HUES48 (cell line): ENCODE measurements at regions not wholly inside any gene's neighbourhood (a gene's known extent, or its start where the extent isn't known, plus 50 kb on each side); places are given as distances from the start of the nearest gene placed in this dataset.
"Not testable (repeated sequence)": the region's sequence is repeated elsewhere in the genome, so short reads cannot be mapped to it uniquely, and the experiment has no call there.

Source experiments
- H3K27ac ChIP-seq: one replicate; pipeline ENCODE4 v1.7.0; 2013; ENCODE audit warnings: low read depth, low read length, inconsistent platforms
- H3K27me3 ChIP-seq: 2 replicates; pipeline ENCODE4 v1.6.1; 2013; ENCODE audit warnings: mild to moderate bottlenecking, low read length; ENCODE audit not compliant: control insufficient read depth, insufficient read depth
- H3K36me3 ChIP-seq: 2 replicates; pipeline ENCODE4 v1.6.1; 2013; ENCODE audit warnings: low read length; ENCODE audit not compliant: control insufficient read depth, insufficient read depth
- H3K4me1 ChIP-seq: 2 replicates; pipeline ENCODE4 v1.6.1; 2013; ENCODE audit warnings: mild to moderate bottlenecking, low read length; ENCODE audit not compliant: control insufficient read depth, insufficient read depth
- H3K4me3 ChIP-seq: 2 replicates; pipeline ENCODE4 v1.5.1; 2013; ENCODE audit warnings: mild to moderate bottlenecking, low read depth, low read length
- H3K9ac ChIP-seq: 2 replicates; pipeline ENCODE4 v1.6.1; 2013; ENCODE audit warnings: mild to moderate bottlenecking, low read depth, low read length, moderate library complexity
- H3K9me3 ChIP-seq: 2 replicates; pipeline ENCODE4 v1.6.1; 2013; ENCODE audit warnings: low read length; ENCODE audit not compliant: control insufficient read depth, insufficient read depth

GRCh38 chr6:140653972-140654371, 1279.5 kb upstream of the CITED2 start:
- Histone ChIP-seq H3K36me3 (no peaks in the 10 kb centered on the region), H3K27me3 (no peaks in the 10 kb centered on the region), H3K9me3 (no peaks in the 10 kb centered on the region), H3K4me1 (no peaks in the 10 kb centered on the region), H3K27ac (no peak overlapping the region), H3K4me3 (no peak overlapping the region), H3K9ac (no peak overlapping the region)

- H3K27ac ChIP-seq: no peak overlapping the region
- no peaks in the 10 kb centered on the region for H3K27me3 ChIP-seq
- no peaks in the 10 kb centered on the region for H3K36me3 ChIP-seq
- no peak overlapping the region for H3K4me3 ChIP-seq
- H3K4me1 ChIP-seq: no peaks in the 10 kb centered on the region
- H3K9me3 ChIP-seq: no peaks in the 10 kb centered on the region
- H3K9ac ChIP-seq: no peak overlapping the region
These were observed 1279.1 kb upstream of the CITED2 start for GRCh38 chr6:140653506-140653905.

GRCh38 chr6:140649502-140649901, 1275.1 kb upstream of the CITED2 start:
- H3K27ac ChIP-seq, H3K4me3 ChIP-seq, H3K4me1 ChIP-seq, H3K36me3 ChIP-seq, H3K27me3 ChIP-seq, H3K9me3 ChIP-seq, H3K9ac ChIP-seq: not testable (repeated sequence)

- not testable (repeated sequence) for H3K27me3 ChIP-seq, H3K9ac ChIP-seq, H3K4me3 ChIP-seq, H3K36me3 ChIP-seq, H3K4me1 ChIP-seq, H3K27ac ChIP-seq
- peaks cover 15% of the 10 kb centered on the region for H3K9me3 ChIP-seq
These were observed 1272.9 kb upstream of the CITED2 start for GRCh38 chr6:140647322-140647721.

- H3K27me3 ChIP-seq: no peaks in the 10 kb centered on the region
- no peaks in the 10 kb centered on the region for H3K4me1 ChIP-seq
- H3K9me3 ChIP-seq: peaks cover 17% of the 10 kb centered on the region
- H3K27ac ChIP-seq: no peak overlapping the region
- H3K9ac ChIP-seq: no peak overlapping the region
- H3K36me3 ChIP-seq: no peaks in the 10 kb centered on the region
- H3K4me3 ChIP-seq: no peak overlapping the region
These were observed 1269.6 kb upstream of the CITED2 start for GRCh38 chr6:140644017-140644416.

GRCh38 chr6:140641412-140641811, 1267.0 kb upstream of the CITED2 start:
- peaks cover 17% of the 10 kb centered on the region for H3K9me3 ChIP-seq

GRCh38 chr6:140636908-140637402, 1262.5 kb upstream of the CITED2 start:
- Histone ChIP-seq H3K9me3 (no peaks in the 10 kb centered on the region), H3K9ac (no peak overlapping the region), H3K27ac (peak overlapping the region; percentile 12), H3K27me3 (no peaks in the 10 kb centered on the region), H3K36me3 (no peaks in the 10 kb centered on the region), H3K4me3 (peak overlapping the region; percentile 21; the same call in 1 of the 2 replicates), H3K4me1 (peaks cover 15% of the 10 kb centered on the region)

More at GRCh38 chr6:140641412-140641811, 1267.0 kb upstream of the CITED2 start:
- H3K36me3 ChIP-seq: no peaks in the 10 kb centered on the region
- H3K4me3 ChIP-seq: no peak overlapping the region
- H3K4me1 ChIP-seq: peaks cover 9% of the 10 kb centered on the region
- no peak overlapping the region for H3K9ac ChIP-seq
- no peaks in the 10 kb centered on the region for H3K27me3 ChIP-seq
- H3K27ac ChIP-seq: no peak overlapping the region

GRCh38 chr6:140636271-140636907, 1261.9 kb upstream of the CITED2 start:
- Histone ChIP-seq H3K4me1 (peaks cover 15% of the 10 kb centered on the region), H3K27ac (no peak overlapping the region), H3K9me3 (no peaks in the 10 kb centered on the region), H3K36me3 (no peaks in the 10 kb centered on the region), H3K27me3 (no peaks in the 10 kb centered on the region), H3K9ac (no peak overlapping the region), H3K4me3 (no peak overlapping the region)

GRCh38 chr6:140627002-140627401, 1252.6 kb upstream of the CITED2 start:
- Histone ChIP-seq H3K9ac (no peak overlapping the region), H3K27ac (no peak overlapping the region), H3K4me1 (no peaks in the 10 kb centered on the region), H3K4me3 (no peak overlapping the region), H3K27me3 (no peaks in the 10 kb centered on the region), H3K9me3 (peaks cover 22% of the 10 kb centered on the region), H3K36me3 (no peaks in the 10 kb centered on the region)

GRCh38 chr6:140623498-140623897, 1249.0 kb upstream of the CITED2 start:
- Histone ChIP-seq H3K27me3 (no peaks in the 10 kb centered on the region), H3K9ac (no peak overlapping the region), H3K27ac (no peak overlapping the region), H3K9me3 (peaks cover 24% of the 10 kb centered on the region), H3K36me3 (no peaks in the 10 kb centered on the region), H3K4me3 (no peak overlapping the region), H3K4me1 (no peaks in the 10 kb centered on the region)

- peaks cover 5% of the 10 kb centered on the region for H3K9me3 ChIP-seq
- H3K27ac ChIP-seq: no peak overlapping the region
- no peaks in the 10 kb centered on the region for H3K36me3 ChIP-seq
- H3K4me1 ChIP-seq: no peaks in the 10 kb centered on the region
- H3K9ac ChIP-seq: no peak overlapping the region
- H3K4me3 ChIP-seq: no peak overlapping the region
- H3K27me3 ChIP-seq: no peaks in the 10 kb centered on the region
These were observed 1246.0 kb upstream of the CITED2 start for GRCh38 chr6:140620496-140620895.
